ENCODE measurements at regions not wholly inside any gene's neighbourhood (a gene's known extent, or its start where the extent isn't known, plus 50 kb on each side); places are given as distances from the start of the nearest gene placed in this dataset.

GRCh38 chr6:84524636-84525035, 239.8 kb downstream of the TBX18 start:
- intact Hi-C loops (cut with micrococcal nuclease): no loop called here

DNA sequence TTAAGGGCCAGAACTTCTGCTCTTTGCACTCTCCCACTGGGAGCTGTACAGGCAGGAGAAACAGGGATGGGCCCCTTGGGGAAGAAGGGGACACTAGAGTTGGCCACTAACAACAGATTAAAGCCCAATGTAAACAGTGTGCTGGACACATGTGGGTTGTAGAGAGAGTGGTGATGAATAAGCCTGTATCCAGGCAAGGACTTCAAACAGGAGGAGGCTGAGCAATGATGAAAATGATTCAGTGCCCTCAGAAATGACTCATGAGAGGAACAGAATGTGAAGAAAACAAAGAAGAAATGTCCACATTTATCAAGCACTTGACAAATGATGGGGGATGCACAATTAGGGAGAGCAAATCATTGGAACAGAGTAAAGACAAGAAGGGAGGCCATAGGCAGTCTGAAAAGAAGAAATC, 242.3 kb downstream of the TBX18 start:
- DNase-seq: no peak
- no peak overlapping the region for H3K27ac Mint-ChIP-seq
- intact Hi-C loops (cut with micrococcal nuclease): no loop called here
- no peaks in the 10 kb centered on the region for H3K79me2 ChIP-seq (ENCODE audit: insufficient read depth, low read length)
- H3K9ac ChIP-seq (ENCODE audit: insufficient read depth, low read length, poor library complexity, severe bottlenecking): no peak overlapping the region
- H3K36me3 ChIP-seq (replicated peaks in 1 of 2; ENCODE audit: control insufficient read depth in 1 of 2, insufficient read depth in 2 of 2, low read length in 2 of 2): no peaks in the 10 kb centered on the region
- H3K9me3 ChIP-seq (replicated peaks in 1 of 2; ENCODE audit: control insufficient read depth in 1 of 2, insufficient read depth in 1 of 2, low read length in 2 of 2): peaks cover 0 to 3% of the 10 kb centered on the region in 2 donors
- no peaks in the 10 kb centered on the region for H3K36me3 Mint-ChIP-seq
- H4K20me1 ChIP-seq (ENCODE audit: insufficient read depth, low read length): no peaks in the 10 kb centered on the region
- peaks cover 0 to 4% (median 0%) of the 10 kb centered on the region in 3 donors for H3K27me3 Mint-ChIP-seq (ENCODE audit: low read depth in 3 of 3)
- peaks cover 0 to 3% (median 0%) of the 10 kb centered on the region in 7 donors for H3K9me3 Mint-ChIP-seq
- no peak overlapping the region for H3K27ac ChIP-seq (ENCODE audit: low read depth in 1 of 2, low read length in 2 of 2)
- no peak overlapping the region for H3K4me3 ChIP-seq (replicated peaks in 1 of 3; ENCODE audit: low read depth in 2 of 3, low read length in 3 of 3)
- H3K4me1 ChIP-seq (ENCODE audit: control insufficient read depth in 1 of 2, insufficient read depth in 2 of 2, low read length in 2 of 2): no peaks in the 10 kb centered on the region
- no peaks in the 10 kb centered on the region for H3K27me3 ChIP-seq (ENCODE audit: control insufficient read depth in 2 of 2, insufficient read depth in 2 of 2, low read length in 2 of 2)
- no peaks in the 10 kb centered on the region for H3K4me1 Mint-ChIP-seq
- H2AFZ ChIP-seq (ENCODE audit: insufficient read depth, low read depth, low read length, poor library complexity, severe bottlenecking): no peak overlapping the region
- no peak for TF ChIP-seq CTCF (IDR thresholded peaks at IDR 0.05)
- H3K4me3 Mint-ChIP-seq: no peak overlapping the region
- no peak overlapping the region for H3K4me2 ChIP-seq (replicated peaks; ENCODE audit: extremely low read depth, low read length, poor library complexity, severe bottlenecking)

More at GRCh38 chr6:84524636-84525035, 239.8 kb downstream of the TBX18 start:
- no peak overlapping the region for H3K27ac Mint-ChIP-seq
- H3K9ac ChIP-seq (ENCODE audit: insufficient read depth, low read length, poor library complexity, severe bottlenecking): no peak overlapping the region
- H3K27me3 ChIP-seq (ENCODE audit: control insufficient read depth in 2 of 2, insufficient read depth in 2 of 2, low read length in 2 of 2): no peaks in the 10 kb centered on the region
- H3K4me1 Mint-ChIP-seq: no peaks in the 10 kb centered on the region
- no peaks in the 10 kb centered on the region for H4K20me1 ChIP-seq (ENCODE audit: insufficient read depth, low read length)
- DNase-seq: no peak
- no peak overlapping the region for H3K27ac ChIP-seq (ENCODE audit: low read depth in 1 of 2, low read length in 2 of 2)
- no peaks in the 10 kb centered on the region for H3K4me1 ChIP-seq (ENCODE audit: control insufficient read depth in 1 of 2, insufficient read depth in 2 of 2, low read length in 2 of 2)
- H3K79me2 ChIP-seq (ENCODE audit: insufficient read depth, low read length): no peaks in the 10 kb centered on the region
- H3K9me3 Mint-ChIP-seq: peaks cover 0 to 4% (median 0%) of the 10 kb centered on the region in 7 donors
- no peak overlapping the region for H3K4me2 ChIP-seq (replicated peaks; ENCODE audit: extremely low read depth, low read length, poor library complexity, severe bottlenecking)
- no peak overlapping the region for H3K4me3 ChIP-seq (replicated peaks in 1 of 3; ENCODE audit: low read depth in 2 of 3, low read length in 3 of 3)
- 76% methylated on average over 3 of the region's 4 CpGs for WGBS (ENCODE audit: insufficient coverage)
- H3K36me3 ChIP-seq (replicated peaks in 1 of 2; ENCODE audit: control insufficient read depth in 1 of 2, insufficient read depth in 2 of 2, low read length in 2 of 2): no peaks in the 10 kb centered on the region
- TF ChIP-seq CTCF (IDR thresholded peaks at IDR 0.05): no peak
- peaks cover 0 to 3% of the 10 kb centered on the region in 2 donors for H3K9me3 ChIP-seq (replicated peaks in 1 of 2; ENCODE audit: control insufficient read depth in 1 of 2, insufficient read depth in 1 of 2, low read length in 2 of 2)
- H3K36me3 Mint-ChIP-seq: no peaks in the 10 kb centered on the region
- no peak overlapping the region for H2AFZ ChIP-seq (ENCODE audit: insufficient read depth, low read depth, low read length, poor library complexity, severe bottlenecking)
- H3K4me3 Mint-ChIP-seq: no peak overlapping the region
- H3K27me3 Mint-ChIP-seq (ENCODE audit: low read depth in 3 of 3): peaks cover 0 to 2% (median 0%) of the 10 kb centered on the region in 3 donors
